Activated naive CD4-positive, alpha-beta T cell treated with anti-CD3 and anti-CD28 coated beads, Interleukin-2, amount 10 ng/mL, durations not matched to agents 7 days and 5 days (primary cell): ENCODE measurements at regions not wholly inside any gene's neighbourhood (a gene's known extent, or its start where the extent isn't known, plus 50 kb on each side); places are given as distances from the start of the nearest gene placed in this dataset.

ENCODE experiments used
- CTCF ChIA-PET: fragments of 350-600 bp; sonication (Branson Sonifier 250); formaldehyde crosslinking; loops from one replicate; lab custom pipeline; 2021; ENCODE audit warnings: antibody characterized with exemption; lab: Charles Lee
- DNase-seq: peaks from one replicate; pipeline ENCODE4 v3.0.0-alpha.2; 2020
- H3K27ac Mint-ChIP-seq: one replicate; pipeline ENCODE4 v1.8.0; 2021; ENCODE audit warnings: mild to moderate bottlenecking, moderate library complexity, mixed read lengths
- H3K27me3 Mint-ChIP-seq: one replicate; pipeline ENCODE4 v1.8.0; 2021; ENCODE audit warnings: mild to moderate bottlenecking, mixed read lengths
- H3K36me3 Mint-ChIP-seq: one replicate; pipeline ENCODE4 v1.8.0; 2021; ENCODE audit warnings: mixed read lengths
- H3K4me1 Mint-ChIP-seq: one replicate; pipeline ENCODE4 v1.8.0; 2021; ENCODE audit warnings: mixed read lengths
- H3K4me3 Mint-ChIP-seq: one replicate; pipeline ENCODE4 v1.8.0; 2021; ENCODE audit warnings: mild to moderate bottlenecking, moderate library complexity, mixed read lengths
- H3K9me3 Mint-ChIP-seq: one replicate; pipeline ENCODE4 v1.8.0; 2021; ENCODE audit warnings: mixed read lengths

GRCh38 chr6:95797054-95797453 lies 218.7 kb upstream of the FUT9 start:
- Mint-ChIP-seq H3K27ac (no peak overlapping the region), H3K4me1 (no peaks in the 10 kb centered on the region), H3K4me3 (no peak overlapping the region), H3K9me3 (no peaks in the 10 kb centered on the region), H3K36me3 (no peaks in the 10 kb centered on the region), H3K27me3 (no peaks in the 10 kb centered on the region)
- CTCF ChIA-PET: no interaction called here
- DNase-seq: no peak

DNA sequence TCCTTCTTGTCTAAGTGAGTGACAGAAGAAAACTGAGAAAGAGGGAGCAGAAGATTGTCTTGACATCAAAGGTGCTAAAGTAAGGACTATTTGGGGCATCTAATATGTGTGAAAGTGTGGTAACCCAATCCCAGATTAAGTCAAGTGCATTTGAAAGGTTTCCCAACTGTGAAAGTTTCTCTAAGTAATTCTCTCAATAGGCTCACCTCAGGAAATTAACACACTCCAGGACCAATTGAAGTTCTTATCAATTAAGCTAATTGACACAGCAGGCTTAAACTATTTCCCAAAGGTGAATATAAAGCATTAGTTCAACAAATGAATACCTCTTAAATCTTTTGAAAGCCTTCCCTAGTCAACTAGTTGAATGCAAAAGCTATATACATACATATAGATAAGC lies 212.8 kb upstream of the FUT9 start:
- Mint-ChIP-seq H3K36me3 (no peaks in the 10 kb centered on the region), H3K9me3 (no peaks in the 10 kb centered on the region), H3K27me3 (no peaks in the 10 kb centered on the region), H3K4me3 (no peak overlapping the region), H3K4me1 (no peaks in the 10 kb centered on the region), H3K27ac (no peak overlapping the region)
- DNase-seq: no peak
- CTCF ChIA-PET: no interaction called here

DNA sequence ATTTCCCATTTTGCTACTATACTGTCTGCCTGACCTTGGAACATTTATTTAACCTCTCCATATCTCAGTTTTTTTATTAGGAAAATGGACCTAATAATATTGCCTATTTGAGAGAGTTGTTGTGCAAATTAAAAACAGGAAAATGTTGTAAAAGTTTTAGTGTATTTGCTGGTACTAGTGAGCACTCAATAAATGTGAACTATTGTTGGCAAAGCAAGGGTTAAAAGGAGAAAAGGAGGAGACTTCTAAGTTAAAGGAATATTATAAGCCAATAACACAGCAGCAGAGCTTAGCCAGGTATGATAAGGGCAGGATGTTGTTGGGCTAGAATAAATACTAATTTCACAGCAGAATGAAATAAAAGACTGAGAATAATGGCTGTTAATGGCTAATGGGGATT lies 211.9 kb upstream of the FUT9 start:
- CTCF ChIA-PET: no interaction called here
- no peak overlapping the region for H3K27ac Mint-ChIP-seq
- H3K9me3 Mint-ChIP-seq: no peaks in the 10 kb centered on the region

GRCh38 chr6:95804847-95805541 lies 210.8 kb upstream of the FUT9 start:
- Mint-ChIP-seq H3K27ac (no peak overlapping the region), H3K9me3 (no peaks in the 10 kb centered on the region), H3K4me3 (no peak overlapping the region), H3K27me3 (no peaks in the 10 kb centered on the region), H3K36me3 (no peaks in the 10 kb centered on the region), H3K4me1 (no peaks in the 10 kb centered on the region)
- DNase-seq: no peak
- CTCF ChIA-PET: no interaction called here

More for the DNA sequence above, 211.9 kb upstream of the FUT9 start:
- Mint-ChIP-seq H3K4me1 (no peaks in the 10 kb centered on the region), H3K27me3 (no peaks in the 10 kb centered on the region), H3K4me3 (no peak overlapping the region), H3K36me3 (no peaks in the 10 kb centered on the region)
- DNase-seq: no peak

- CTCF ChIA-PET: no interaction called here
- H3K27me3 Mint-ChIP-seq: no peaks in the 10 kb centered on the region
- no peak overlapping the region for H3K27ac Mint-ChIP-seq
- no peaks in the 10 kb centered on the region for H3K9me3 Mint-ChIP-seq
- H3K4me3 Mint-ChIP-seq: no peak overlapping the region
- no peaks in the 10 kb centered on the region for H3K36me3 Mint-ChIP-seq
- no peaks in the 10 kb centered on the region for H3K4me1 Mint-ChIP-seq
- no peak for DNase-seq
Observed at GRCh38 chr6:95805699-95806098, 210.1 kb upstream of the FUT9 start.

DNA sequence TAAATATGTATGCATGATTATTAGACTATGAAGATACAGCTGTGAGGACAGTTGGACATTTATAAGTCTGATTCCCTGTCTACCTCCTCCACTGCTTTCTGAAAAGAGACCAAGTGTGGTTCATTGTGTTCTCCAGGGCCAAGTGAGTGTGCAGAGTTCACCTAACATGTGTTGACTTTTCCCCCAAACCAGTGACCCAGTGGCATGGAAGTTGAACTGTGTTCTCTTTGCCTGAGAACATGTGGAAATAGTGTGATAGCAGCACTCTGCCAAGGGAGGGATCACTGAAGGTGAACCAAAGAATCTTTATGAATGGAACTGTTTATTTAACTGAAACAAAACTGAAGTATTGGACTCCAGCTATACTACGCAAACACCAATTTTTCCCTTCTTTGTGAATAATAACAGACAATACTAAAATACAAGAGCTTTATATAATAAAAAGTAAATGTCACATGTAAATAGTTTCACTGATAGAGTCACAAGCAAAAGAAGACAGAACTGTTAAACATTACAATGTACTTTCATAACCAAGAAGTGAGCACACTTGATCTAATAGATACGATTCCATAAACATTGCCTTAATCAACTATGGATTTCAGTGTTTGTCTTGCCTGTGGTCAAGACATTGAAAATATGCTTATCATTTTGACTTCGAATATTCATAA lies 200.3 kb upstream of the FUT9 start:
- no peak for DNase-seq
- Mint-ChIP-seq H3K36me3 (no peaks in the 10 kb centered on the region), H3K4me3 (no peak overlapping the region), H3K27me3 (no peaks in the 10 kb centered on the region), H3K9me3 (no peaks in the 10 kb centered on the region), H3K4me1 (no peaks in the 10 kb centered on the region), H3K27ac (no peak overlapping the region)
- CTCF ChIA-PET: no interaction called here

DNA sequence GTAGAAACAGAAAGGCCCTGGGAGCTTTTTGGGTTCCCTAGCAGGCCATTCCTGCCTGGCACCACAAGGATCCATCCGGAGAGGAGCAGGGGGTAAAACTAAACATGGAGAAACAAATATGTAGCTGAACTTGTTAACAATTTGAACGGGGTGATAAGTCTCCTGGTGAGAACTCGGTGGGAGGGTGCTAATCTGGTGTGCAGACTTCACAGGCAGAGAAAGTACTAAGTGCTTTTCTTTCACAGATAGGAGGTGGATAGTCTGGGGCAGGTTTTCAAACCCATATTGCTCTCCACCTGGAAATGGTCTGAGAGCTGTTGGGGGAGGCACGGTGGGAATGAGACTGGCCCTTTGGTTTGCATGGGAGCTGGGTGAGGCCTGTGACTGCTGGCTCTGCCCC lies 196.3 kb upstream of the FUT9 start:
- CTCF ChIA-PET: no interaction called here
- H3K27me3 Mint-ChIP-seq: no peaks in the 10 kb centered on the region

DNA sequence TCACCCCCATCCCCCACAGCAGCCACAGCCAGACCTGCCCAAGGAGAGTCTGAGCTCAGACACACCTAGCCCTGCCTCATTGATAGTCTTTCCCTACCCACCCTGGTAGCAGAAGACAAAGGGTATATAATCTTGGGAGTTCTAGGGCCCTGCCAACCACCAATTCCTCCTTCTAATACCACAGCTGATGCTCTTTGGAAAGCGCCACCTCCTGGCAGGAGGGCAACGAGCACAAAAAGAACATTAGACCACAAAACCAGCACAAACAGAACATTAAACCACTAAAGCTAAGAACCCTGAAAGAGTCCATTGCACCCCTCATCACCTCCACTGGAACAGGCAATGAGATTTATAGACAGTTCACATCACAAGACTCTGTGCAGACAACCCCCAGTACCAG lies 195.8 kb upstream of the FUT9 start:
- no peak overlapping the region for H3K4me3 Mint-ChIP-seq
- no peak overlapping the region for H3K27ac Mint-ChIP-seq
- no peaks in the 10 kb centered on the region for H3K4me1 Mint-ChIP-seq
- H3K27me3 Mint-ChIP-seq: no peaks in the 10 kb centered on the region
- CTCF ChIA-PET: no interaction called here
- DNase-seq: no peak
- peaks cover 6% of the 10 kb centered on the region for H3K9me3 Mint-ChIP-seq
- no peaks in the 10 kb centered on the region for H3K36me3 Mint-ChIP-seq

More for the DNA sequence above, 196.3 kb upstream of the FUT9 start:
- no peak for DNase-seq
- no peaks in the 10 kb centered on the region for H3K36me3 Mint-ChIP-seq
- H3K4me1 Mint-ChIP-seq: no peaks in the 10 kb centered on the region
- no peak overlapping the region for H3K27ac Mint-ChIP-seq
- H3K4me3 Mint-ChIP-seq: no peak overlapping the region
- H3K9me3 Mint-ChIP-seq: peaks cover 3% of the 10 kb centered on the region

- H3K27ac Mint-ChIP-seq: no peak overlapping the region
- CTCF ChIA-PET: no interaction called here
- H3K4me3 Mint-ChIP-seq: no peak overlapping the region
- no peaks in the 10 kb centered on the region for H3K27me3 Mint-ChIP-seq
- no peaks in the 10 kb centered on the region for H3K4me1 Mint-ChIP-seq
- no peaks in the 10 kb centered on the region for H3K9me3 Mint-ChIP-seq
- no peaks in the 10 kb centered on the region for H3K36me3 Mint-ChIP-seq
- no peak for DNase-seq
Observed at GRCh38 chr6:95830859-95831557, 184.8 kb upstream of the FUT9 start.

DNA sequence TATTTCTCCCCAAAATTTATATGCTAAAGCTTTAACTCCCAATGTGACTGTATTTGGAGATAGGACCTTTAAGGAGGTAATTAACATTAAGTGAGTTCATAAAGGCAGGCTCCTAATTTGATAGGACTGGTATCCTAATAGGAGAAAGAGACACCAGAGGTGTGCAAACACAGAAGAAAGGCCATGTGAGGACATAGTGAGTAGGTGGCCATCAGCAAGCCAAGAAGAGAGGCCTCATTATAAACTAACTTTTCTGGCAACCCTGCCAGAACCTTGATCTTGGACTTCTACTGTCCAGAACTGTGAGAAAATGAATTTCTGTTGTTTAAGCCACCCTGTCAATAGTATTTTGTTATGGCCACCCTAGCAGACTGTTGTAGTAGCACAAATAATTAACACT lies 177.9 kb upstream of the FUT9 start:
- Mint-ChIP-seq H3K4me3 (no peak overlapping the region), H3K27me3 (no peaks in the 10 kb centered on the region), H3K36me3 (no peaks in the 10 kb centered on the region), H3K4me1 (no peaks in the 10 kb centered on the region), H3K27ac (no peak overlapping the region), H3K9me3 (no peaks in the 10 kb centered on the region)
- CTCF ChIA-PET: no interaction called here
- DNase-seq: no peak

DNA sequence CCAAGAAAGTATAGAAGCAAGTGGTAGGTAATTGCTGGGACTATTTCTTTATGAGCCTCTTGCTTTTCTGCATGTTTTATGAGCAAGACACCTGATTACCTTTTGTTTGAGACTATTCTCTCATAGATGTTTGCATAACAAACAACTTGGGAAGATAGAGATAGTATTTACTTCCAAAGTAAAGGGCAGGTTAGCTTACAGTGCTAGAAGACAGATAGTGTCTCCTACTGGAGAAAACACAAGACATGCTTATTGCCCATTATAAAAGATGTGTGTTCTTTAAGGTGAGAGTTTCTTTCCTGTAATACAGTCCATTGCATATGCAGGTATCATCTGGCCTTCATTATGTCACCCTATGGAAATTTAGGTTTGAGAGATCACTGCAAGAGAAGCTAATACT lies 174.2 kb upstream of the FUT9 start:
- no peaks in the 10 kb centered on the region for H3K4me1 Mint-ChIP-seq
- no peak overlapping the region for H3K4me3 Mint-ChIP-seq
- no peaks in the 10 kb centered on the region for H3K9me3 Mint-ChIP-seq
- H3K27me3 Mint-ChIP-seq: no peaks in the 10 kb centered on the region
- no peaks in the 10 kb centered on the region for H3K36me3 Mint-ChIP-seq
- CTCF ChIA-PET: no interaction called here
- no peak for DNase-seq
- no peak overlapping the region for H3K27ac Mint-ChIP-seq

DNA sequence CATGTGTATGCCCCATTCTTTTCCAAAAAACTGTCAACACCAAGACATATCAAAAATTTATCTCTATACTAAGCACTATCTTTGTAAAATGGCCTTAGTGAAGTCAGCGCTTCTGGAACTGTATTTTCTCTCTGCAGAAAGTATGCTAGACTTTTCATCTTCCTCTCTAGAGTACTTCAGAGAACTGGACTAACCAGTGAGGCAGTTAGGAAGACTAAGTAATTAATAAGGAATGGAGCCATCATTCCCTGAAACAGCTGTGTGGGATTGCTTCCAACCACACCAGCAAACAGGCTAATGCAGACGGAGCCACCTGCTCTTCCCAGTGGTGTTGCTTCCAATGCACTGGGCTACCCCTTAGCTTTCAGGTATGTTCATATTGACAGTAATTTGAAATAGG lies 169.1 kb upstream of the FUT9 start:
- Mint-ChIP-seq H3K4me3 (no peak overlapping the region), H3K27ac (no peak overlapping the region), H3K4me1 (no peaks in the 10 kb centered on the region), H3K27me3 (no peaks in the 10 kb centered on the region), H3K9me3 (no peaks in the 10 kb centered on the region), H3K36me3 (no peaks in the 10 kb centered on the region)
- DNase-seq: no peak
- CTCF ChIA-PET: no interaction called here

DNA sequence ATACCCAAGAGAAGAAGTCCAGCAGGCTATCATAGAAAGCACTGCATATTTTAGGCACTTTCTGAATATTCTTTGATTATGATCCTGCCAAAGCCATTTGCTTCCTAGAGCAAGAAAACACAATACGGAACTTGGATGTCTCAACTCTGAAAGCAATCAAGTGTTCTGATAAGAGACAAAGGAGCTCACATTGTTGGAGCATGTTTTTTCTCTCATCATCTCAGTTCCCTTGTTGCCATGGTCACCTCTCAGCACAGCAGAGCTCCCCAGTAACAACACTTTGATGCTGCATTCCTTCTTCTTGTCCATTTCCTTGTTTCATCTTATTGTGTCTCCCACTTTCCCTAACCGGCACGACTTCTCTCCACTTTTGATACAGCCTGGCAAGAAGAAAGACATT lies 168.7 kb upstream of the FUT9 start:
- Mint-ChIP-seq H3K27me3 (no peaks in the 10 kb centered on the region), H3K9me3 (no peaks in the 10 kb centered on the region), H3K4me1 (no peaks in the 10 kb centered on the region), H3K27ac (no peak overlapping the region), H3K4me3 (no peak overlapping the region), H3K36me3 (no peaks in the 10 kb centered on the region)
- DNase-seq: no peak
- CTCF ChIA-PET: no interaction called here

DNA sequence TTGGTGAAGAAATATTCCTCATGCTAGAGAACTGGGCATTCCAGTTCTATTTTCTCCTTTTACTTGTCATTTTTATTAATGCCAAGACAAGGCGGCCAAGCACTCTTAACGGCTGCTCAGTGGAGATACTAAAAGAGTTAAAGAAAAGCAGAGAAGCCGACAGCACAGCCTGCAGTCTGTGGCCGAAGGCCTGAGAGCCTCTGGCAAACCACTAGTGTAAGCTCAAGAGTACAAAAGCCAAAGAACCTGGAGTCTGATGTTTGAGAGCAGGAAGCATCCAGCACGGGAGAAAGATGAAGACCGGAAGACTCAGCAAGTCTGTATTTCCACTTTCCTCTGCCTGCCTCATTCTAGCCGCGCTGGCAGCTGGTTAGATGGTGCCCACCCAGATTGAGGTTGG lies 167.1 kb upstream of the FUT9 start:
- CTCF ChIA-PET: no interaction called here
- no peaks in the 10 kb centered on the region for H3K27me3 Mint-ChIP-seq
- H3K36me3 Mint-ChIP-seq: no peaks in the 10 kb centered on the region
- DNase-seq: no peak
- no peaks in the 10 kb centered on the region for H3K9me3 Mint-ChIP-seq
- H3K4me3 Mint-ChIP-seq: no peak overlapping the region
- no peaks in the 10 kb centered on the region for H3K4me1 Mint-ChIP-seq
- no peak overlapping the region for H3K27ac Mint-ChIP-seq

GRCh38 chr6:95856876-95857364 lies 158.9 kb upstream of the FUT9 start:
- Mint-ChIP-seq H3K27ac (no peak overlapping the region), H3K4me1 (no peaks in the 10 kb centered on the region), H3K27me3 (no peaks in the 10 kb centered on the region), H3K9me3 (peaks cover 2% of the 10 kb centered on the region), H3K36me3 (no peaks in the 10 kb centered on the region), H3K4me3 (no peak overlapping the region)
- no peak for DNase-seq
- CTCF ChIA-PET: no interaction called here
